HG02623 (cell line): ENCODE measurements at regions not wholly inside any gene's neighbourhood (a gene's known extent, or its start where the extent isn't known, plus 50 kb on each side); places are given as distances from the start of the nearest gene placed in this dataset.

ENCODE experiments used
- ATAC-seq: cut with Tn5 transposase; IDR thresholded peaks from one replicate; pipeline ENCODE4 v1.9.1; 2021; ENCODE audit warnings: moderate library complexity; ENCODE audit not compliant: unreplicated experiment

DNA sequence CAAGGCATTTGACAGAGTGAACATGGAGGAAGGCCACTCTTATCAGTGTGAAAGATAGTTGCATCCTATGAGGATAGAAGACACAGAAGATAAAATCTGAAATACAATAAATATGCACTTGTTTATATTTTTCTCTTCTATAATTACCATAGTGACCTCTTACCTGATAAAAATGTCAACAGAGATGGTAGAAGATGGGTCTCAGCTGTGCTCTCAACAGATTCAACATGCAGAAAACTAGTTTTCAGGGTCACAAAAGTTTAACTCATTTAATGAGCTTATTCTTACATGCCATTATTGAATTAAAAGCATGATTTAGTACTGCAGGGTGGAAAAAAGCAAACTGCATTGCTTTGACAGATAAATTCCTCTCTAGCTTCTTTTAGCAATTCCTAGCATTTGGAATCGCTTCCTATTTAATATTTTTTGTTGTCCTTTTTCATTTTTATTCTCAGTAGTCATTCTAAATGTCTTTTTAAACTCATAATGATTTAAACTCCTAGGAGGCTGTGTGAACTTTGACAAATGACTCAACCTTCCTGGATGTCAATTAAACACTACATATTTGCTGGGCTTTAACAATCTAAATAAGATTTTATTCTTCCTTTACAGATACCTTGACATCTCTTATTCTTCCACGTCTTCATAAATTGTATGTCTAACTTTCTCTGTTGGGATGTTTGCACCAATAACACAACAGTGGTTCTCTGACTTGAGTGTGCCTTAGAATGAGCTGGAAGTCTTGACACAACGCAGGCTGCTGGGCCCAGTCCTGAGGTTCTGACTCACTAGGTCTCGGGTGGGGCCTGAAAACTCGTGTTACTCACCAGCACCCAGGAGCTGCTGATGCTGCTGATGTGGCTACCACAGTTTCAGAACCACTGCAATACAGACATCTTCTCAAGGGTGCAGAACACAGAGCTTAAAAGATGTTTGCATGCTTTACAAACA lies 565.5 kb upstream of the IGFBP3 start:
- ATAC-seq: no peak

DNA sequence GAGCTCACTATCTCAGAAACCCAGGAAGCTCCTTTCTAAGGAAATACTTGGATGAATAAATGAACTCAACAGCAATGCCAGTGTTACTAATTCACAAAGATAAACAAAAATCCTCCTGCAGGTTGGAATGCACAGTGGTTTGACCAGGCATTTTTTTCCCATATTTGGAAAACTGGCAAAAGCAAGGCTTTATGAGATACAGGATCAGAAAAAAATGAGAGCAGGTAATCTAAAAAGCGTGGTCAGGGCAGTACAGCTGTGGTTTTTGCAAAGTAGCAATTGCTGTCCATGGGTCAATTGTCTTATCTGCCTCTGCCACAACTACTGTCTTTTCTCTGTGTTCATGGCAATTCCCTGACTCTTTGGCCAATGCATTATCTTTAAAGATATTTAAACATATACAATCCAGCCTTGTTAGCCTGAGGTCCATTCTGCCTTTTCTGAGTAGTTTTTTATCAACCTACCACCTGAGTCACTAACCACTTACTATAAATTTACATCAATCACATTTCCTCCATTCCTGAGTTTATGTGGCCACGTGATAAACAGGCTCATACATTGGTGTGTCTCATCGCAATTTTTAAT lies 564.5 kb upstream of the IGFBP3 start:
- no peak for ATAC-seq

DNA sequence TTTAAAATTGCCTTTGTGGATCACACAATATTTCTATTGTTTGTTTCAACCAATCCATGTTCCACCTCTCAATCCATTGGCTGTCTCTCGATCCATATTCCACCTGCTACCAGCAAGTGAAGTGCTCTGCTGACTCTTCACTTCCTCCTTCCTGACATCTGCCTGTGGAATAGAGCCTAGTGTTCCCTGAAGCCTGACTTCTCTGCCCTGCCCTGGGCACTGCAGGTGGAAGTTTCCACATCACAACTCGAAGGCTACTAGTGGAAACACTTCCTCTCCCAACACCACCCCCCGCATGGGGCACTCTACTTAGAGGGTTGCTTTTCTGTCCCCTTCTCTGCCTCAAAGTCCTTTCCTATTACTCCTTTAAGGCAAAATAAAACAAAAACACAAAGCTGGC lies 563.8 kb upstream of the IGFBP3 start:
- ATAC-seq: no peak

DNA sequence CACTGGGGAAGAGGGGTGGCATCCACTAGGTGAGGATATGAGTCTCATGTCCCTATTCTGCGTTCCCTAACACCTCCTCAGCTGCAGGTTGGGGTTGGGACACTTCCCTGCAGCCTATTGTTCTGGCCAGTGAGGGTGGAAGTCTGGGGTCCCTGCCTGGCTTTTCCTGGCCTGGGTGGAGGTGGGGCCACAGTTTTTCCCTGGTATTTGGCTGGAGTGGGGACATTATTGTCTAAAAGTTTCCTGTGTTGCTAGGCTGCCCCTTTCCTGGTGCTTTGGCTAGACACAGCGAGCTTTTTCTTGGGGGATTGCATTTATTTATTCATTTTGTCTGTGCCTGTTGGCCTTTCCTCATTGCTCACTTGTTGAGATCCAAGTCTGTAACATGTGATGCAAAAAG lies 559.5 kb upstream of the IGFBP3 start:
- no peak for ATAC-seq

DNA sequence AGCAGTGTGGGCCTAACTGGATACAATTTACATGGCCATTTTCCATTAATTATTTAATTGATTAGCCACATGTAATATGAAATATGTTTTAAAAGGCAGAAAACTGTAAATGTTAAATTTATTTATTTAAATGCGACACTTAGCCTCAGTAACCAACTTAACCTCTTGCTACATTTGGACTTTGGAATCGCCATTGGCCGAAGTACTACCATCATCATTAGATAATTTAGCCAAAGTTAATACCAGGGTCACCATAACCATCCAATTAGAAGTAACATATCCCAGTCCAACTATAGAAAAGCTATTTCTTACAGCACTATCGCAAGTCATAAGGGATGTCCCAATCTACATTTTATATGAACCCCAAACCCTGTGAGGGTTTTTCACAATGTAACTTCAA lies 558.6 kb upstream of the IGFBP3 start:
- no peak for ATAC-seq

DNA sequence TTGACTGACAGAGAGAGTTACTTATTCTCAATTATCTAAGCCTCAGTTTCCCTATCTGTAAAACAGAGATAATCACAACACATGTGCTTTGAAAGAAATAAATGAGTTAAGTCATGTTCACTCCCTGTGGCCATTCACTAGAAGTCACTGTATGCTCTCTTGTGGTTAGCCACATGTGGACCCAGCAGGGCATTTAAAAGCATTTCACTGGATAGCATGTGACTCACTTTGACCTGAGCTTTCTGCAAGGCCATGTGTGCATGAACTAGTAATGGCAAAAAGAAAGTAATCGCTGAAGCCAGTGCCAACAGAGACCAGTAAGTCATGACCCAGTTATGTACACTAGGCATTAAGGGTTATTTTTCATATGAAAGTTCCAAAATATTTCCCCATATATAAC lies 557.0 kb upstream of the IGFBP3 start:
- ATAC-seq: no peak

DNA sequence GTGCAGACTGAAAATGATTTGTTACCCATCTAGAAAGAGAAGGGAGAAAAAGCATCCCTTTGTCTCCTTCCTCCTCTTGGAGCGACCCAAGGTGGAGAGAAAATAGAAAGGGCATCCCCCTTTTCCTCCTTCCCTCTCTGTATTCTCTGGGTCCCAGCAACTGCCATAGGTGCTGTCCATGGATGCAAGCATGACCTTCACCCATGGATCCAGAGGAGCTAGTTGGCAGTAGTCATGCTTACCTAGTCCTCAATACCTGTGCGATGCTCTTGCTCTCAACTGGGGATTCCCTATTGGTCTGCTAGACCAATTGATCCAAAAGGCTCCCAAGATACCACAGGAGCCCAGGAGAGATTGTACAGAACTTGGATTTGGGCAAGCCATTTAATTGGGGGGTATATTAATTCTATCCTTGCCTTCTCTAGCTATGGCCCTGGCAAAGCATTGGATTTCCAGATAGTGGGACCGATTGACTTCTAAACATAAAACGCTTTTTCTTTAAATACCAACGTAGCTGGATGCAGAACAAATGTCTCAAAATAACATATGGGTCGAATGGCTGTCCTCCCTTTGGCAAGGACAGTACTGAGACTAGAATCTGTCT lies 547.8 kb upstream of the IGFBP3 start:
- no peak for ATAC-seq

DNA sequence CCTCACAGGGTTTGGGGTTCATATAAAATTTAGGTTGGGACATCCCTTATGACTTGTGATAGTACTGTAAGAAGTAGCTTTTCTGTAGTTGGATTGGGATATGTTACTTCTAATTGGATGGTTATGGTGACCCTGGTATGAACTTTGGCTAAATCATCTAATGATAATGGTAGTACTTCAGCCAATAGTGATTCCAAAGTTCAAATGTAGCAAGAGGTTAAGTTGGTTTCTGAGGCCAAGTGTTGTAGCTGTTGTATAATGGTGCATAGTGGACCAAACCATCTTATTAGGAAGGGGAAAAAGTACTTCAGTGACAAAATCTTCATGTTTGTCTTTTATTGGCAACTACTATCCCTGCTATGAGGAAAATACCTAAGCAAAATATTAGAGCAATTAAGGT lies 542.1 kb upstream of the IGFBP3 start:
- ATAC-seq: no peak

DNA sequence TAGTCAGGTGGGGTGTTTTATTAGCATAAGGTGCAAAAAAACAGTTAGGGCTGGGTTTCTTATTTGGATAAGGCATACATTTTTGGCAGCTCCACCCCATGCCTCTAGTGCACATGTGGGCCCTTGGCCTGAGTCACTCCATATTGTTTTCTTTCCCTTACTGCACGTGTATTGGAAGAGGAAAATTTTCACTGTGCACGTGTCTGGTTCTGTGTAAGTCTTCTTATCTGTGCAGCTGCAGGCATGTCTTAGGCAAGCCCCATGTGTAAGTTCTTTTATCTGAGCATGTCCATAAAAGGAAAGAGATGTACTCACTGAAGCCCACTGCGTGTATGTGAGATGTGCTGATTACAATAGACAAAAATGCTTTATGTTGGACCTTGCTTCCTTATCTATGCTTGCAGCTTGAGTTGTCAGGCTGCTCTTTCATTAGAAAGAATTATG lies 540.3 kb upstream of the IGFBP3 start:
- ATAC-seq: no peak

DNA sequence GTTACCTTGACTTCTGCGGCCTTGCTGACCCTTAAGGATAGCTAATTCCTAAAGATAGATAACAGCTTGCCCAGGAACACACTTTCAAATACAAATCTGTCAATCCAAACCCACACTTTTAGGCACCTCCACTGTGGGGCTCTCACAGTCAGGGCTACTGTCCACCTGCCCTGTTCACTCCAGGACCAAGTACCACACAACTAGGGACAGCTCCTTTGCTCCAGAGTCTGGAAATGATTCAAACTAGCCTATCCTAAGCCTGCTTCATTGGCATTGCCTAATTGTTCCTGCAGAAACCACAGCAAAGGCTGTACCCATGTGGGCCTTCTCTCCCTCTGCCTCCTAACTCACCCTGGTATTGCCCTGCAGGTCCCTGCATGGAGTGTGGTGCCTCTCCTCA lies 538.9 kb upstream of the IGFBP3 start:
- no peak for ATAC-seq

DNA sequence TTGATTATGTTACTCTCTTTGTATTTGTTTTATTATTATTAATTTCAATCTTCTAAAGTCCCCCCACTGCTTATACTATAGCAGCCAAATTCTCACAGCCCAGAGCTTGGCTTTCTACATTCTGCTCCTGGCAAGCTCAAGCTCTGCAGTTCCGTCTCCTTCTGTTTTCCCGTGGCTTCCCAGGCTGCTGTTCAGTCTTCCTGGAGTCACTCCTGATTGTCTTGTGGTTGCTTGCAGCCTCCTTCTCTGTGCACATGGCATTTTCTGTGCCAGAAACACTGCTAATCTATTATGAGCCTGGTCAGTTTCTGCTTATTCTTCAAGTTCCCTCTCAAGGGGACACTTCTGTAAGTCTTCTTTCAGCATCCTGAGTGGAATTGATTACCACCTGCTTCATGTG lies 533.7 kb upstream of the IGFBP3 start:
- ATAC-seq: no peak

DNA sequence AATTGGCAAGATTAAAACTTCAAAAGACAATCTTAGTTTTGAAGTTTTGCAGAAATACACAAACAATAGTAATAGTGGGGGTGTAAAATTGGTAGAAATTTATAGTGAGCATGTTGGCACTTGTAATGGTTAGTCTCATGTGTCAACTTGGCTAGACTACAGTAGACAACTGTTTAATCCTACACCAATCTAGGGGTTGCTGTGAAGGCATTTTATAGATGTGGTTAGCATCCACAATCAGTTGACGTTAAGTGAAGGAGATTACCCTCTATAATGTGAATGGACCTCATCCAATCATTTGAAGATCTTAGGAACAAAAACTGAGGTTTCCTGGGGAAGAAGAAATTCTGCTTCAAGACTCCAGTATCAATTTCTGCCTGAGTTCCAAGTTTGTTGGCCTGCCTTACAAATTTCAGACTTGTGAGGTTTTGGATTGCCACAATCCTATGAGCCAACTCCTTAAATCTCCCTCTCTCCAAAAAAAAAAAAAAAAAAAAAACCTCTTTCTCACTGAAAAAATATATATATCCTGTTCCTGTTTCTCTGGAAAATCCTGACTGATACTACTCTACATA lies 531.6 kb upstream of the IGFBP3 start:
- ATAC-seq: no peak

DNA sequence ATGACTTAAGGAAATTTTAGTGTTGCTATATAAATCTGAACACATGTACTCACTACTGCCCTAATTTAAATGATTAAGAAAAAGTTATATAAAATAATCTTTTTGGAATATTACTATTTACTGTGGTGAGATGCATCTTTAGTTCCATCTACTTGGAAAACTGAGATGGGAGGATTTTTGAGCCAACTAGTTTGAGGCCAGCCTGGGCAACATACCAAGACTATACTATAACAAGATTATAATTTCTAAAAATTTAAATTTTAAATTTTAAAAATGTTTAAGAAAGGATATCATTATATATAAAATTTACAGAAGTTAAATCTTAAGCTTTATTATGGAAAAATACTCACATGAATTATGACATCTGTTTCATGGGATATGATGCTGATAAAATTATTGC lies 530.8 kb upstream of the IGFBP3 start:
- no peak for ATAC-seq

DNA sequence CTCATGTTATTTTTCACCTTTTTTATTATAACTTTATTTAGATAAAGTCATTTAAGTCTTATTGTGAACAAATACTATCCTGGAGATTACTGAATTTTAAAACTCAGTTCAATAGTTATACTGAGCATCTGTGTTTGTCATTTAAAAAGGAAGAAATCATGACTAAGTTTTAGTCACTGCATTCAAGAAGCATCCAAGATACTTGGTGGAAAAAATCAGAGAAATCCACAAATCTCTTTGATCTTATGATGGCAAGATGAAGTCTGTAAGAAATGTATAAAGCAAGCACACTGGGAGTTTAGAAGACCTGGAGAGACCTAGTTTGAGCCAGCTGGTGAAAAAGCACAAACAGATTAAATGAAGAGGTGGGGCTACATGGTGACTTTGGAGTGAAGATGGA lies 529.8 kb upstream of the IGFBP3 start:
- no peak for ATAC-seq

DNA sequence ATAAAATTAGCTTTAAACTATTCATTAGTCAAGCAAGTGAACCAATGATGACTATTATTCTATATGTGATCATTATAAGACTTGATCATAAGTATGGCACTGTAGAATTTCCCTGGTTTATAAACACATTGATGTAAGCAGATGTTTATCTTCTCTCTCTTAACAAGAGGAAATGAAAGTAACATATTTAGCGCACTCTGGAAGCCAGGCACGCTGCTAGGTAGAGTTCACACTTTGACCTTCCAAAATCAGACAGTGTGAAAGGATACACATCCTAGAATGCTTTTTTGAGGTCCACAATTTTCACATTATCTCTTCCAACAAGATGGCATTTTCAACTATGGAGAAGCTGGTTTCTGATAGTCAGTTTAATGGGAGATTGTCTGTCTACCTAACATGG lies 529.4 kb upstream of the IGFBP3 start:
- ATAC-seq: no peak

DNA sequence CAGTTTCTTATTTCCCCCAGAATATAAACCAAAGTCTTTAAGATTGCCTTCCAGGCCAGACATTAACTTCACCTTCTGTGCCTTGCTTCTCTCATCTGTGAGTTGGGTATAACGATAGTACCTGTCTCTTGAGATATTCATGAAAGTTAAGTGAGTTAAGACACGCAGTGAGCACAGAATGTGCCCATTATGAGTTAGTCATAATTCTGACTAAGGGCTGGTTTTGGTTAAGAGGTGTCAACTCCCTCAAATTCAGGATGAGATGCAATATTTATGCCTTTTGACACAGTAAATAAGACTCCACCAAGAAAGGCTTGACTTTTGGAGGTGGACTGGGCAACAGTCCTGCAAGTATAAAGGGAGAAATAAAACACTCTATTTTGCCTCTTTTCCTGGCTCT lies 528.7 kb upstream of the IGFBP3 start:
- ATAC-seq: no peak

DNA sequence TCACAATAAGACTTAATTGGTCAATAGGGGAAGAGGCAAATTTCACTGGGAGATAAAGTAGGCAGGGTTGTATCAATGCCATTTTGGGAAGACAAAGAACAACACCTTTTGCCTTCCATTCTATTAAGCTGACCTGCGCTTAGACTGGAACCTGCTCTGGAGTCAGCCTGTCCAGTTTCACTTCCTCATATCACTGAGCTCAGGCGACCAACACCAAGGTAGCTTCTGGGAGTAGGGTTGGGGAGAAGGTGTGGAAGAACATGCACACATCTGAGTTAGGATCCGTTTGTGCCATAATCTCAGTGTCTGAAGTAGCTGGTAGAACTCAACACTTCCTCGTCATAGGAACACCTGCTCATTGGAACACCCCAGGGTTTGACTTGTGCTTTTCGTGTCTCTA lies 527.4 kb upstream of the IGFBP3 start:
- ATAC-seq: no peak

DNA sequence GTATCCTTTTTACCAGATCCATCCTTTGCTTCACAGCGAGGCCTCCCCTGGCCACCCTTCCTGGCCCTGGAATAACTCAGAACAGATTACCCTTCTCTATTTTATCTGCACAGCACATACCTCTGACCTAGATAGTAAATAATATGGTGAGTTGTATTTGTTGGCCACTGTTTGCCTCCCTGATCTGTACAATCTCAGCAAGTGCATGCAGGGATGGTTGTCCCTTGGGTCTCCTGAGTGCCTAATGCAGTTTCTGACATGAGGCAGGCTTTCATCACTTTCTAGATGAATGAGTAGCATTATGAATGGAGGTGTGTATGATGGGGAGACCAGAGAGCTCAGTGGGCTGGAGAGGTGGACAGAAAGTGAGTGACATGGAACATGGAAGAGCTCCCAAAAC lies 525.1 kb upstream of the IGFBP3 start:
- no peak for ATAC-seq

DNA sequence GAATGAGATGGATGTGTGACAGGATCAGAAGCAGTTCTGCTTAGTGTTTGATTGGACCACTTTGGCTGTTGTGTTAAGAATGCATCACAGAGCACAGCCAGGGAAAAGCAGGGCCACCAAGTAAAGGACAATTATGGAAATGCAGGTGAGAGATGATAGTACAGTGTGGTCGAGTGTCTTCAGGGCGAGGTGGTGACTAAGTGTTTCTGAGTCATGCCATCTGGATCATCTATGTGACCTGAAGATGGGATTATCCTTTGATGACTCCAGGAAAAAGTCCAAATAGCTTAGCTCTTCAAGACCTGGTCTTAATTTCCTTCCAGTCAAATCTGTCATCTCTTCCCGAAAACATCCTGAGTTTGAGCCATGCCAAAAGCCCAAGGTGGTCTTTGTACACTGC lies 523.2 kb upstream of the IGFBP3 start:
- no peak for ATAC-seq

DNA sequence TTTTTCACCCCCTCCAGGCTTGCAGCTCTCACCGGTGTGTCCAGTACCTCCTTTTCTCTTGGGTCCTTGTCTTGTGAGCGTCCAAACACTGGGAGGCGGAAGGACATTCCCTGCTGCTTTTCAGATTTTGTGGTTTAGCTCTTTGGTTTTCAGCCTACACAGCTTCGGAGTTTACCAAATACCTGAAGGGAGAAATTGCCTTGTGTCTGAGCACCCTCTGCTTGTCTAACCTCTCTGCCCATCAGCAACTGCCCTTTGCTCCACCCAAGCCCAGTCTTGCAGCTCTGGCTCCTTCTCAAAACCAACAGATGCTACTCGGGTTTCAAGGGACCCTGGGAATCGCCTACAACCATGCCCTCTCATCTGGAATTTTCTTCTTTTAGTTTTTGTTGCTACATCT lies 519.1 kb upstream of the IGFBP3 start:
- no peak for ATAC-seq

DNA sequence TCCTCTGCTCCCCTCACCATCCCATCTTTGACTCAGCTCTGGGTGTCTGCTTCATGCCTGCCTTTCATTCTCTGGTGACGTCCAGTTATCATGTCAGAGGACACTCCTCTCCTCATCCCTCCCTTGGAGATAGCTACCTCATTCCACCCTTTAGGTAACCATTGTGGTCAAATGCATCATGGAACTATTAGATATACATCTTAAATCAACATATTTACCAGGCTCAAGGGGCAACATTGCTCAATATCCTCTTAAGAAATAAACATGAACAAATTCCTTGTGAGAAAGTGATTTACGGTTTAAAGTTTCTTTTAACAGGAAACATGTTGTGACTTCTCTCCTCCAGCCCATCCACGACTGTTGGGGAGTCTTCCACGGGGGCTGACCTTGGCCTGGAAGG lies 511.6 kb upstream of the IGFBP3 start:
- no peak for ATAC-seq

DNA sequence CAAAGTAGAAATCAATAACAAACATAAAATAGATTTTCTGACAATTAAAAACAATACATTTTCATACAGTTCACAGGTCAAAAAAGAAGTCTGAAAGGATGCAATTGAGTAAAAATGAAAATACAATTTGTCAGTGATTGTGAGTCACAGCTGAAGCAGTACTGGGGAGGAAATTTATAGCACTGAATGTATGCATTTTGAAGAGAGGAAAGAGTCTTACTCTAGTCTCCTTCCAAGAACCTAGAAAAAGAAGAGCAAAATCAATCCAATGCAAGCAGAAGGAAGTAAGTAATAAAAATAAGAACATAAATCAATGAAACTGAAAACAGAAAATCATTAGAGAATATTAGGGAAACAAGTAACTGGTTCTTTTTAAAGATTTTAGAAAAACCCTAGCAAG lies 507.2 kb upstream of the IGFBP3 start:
- no peak for ATAC-seq
